Motor neuron (in vitro differentiated cells): ENCODE measurements at regions not wholly inside any gene's neighbourhood (a gene's known extent, or its start where the extent isn't known, plus 50 kb on each side); places are given as distances from the start of the nearest gene placed in this dataset.

Experiments used
- ATAC-seq, 8 experiments: fragments of 200-7000 bp; cut with Tn5 transposase; replicated peaks in 6 of 8; 2 replicates each; pipeline ENCODE4 v1.8.0; 2021; ENCODE audit warnings: mild to moderate bottlenecking in 8 of 8, moderate library complexity in 8 of 8
- H3K27ac ChIP-seq, 2 donors: fragments of 250-450 bp; sonication (Bioruptor Pico); 2 replicates each; pipeline ENCODE4 v1.9.0; 2021; ENCODE audit warnings: antibody characterized with exemption in 2 of 2, mild to moderate bottlenecking in 2 of 2, moderate library complexity in 1 of 2
- H3K4me1 ChIP-seq, 2 donors: fragments of 250-450 bp; sonication (Bioruptor Pico); replicated peaks in 1 of 2; 2 replicates each; pipeline ENCODE4 v1.6.1; 2021; ENCODE audit warnings: antibody characterized with exemption in 2 of 2, mild to moderate bottlenecking in 2 of 2, moderate library complexity in 1 of 2
- H3K4me3 ChIP-seq, 5 donors: fragments of 250-450 bp; sonication (Bioruptor Pico); 2 replicates each; pipeline ENCODE4 v1.9.0; 2021; ENCODE audit warnings: antibody characterized with exemption in 5 of 5, mild to moderate bottlenecking in 5 of 5, moderate library complexity in 4 of 5
- WGBS, 10 experiments: fragments of 450-650 bp; shearing (Covaris generic); methylation state at CpG; one replicate each; pipeline ENCODE4 v1.0.0; 2022; 5-methylcytosine and 5-hydroxymethylcytosine counted together
- in situ Hi-C, 9 experiments: fragments of 400-800 bp; cut with MboI; loops; one replicate each; pipeline ENCODE4 v1.15.0; 2021; ENCODE audit warnings: low sequenced_read_pairs in 9 of 9, low pct_unique_long_range_greater_than_20kb in 2 of 9; ENCODE audit not compliant: unreplicated experiment in 9 of 9

DNA sequence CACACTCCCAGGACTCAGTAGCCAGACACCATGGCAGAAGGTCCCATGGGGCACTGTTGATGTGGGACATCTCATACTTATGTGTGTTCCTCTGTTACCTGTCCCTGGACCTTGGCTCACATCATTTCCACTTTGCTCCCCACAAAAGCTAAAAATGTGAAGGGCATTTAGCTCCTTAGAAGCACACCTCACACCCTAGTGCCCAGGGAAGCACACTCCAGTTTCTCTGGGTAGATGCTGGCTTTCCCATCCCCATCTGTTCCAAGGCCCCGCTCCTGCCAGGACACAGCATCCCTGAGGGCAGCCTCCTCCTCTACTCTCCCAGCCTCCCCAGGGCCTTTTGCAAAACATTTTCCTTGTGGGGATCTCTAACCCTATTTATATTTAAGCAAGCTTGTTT is 572.4 kb upstream of the MGMT start:
- Histone ChIP-seq H3K27ac (no peak overlapping the region), H3K4me1 (no peaks in the 10 kb centered on the region), H3K4me3 (no peak overlapping the region)
- in situ Hi-C loops: no loop called here
- 0 to 60% methylated on average over 1 of the region's 1 CpG; no CpG with 5 or more reads in 8 of the 10 experiments for WGBS, 10 experiments
- no peak for ATAC-seq

- Histone ChIP-seq H3K4me1 (no peaks in the 10 kb centered on the region), H3K4me3 (no peak overlapping the region), H3K27ac (no peak overlapping the region)
- in situ Hi-C loops: no loop called here
- ATAC-seq: no peak
These were observed 571.6 kb upstream of the MGMT start for GRCh38 chr10:128895473-128895872.

DNA sequence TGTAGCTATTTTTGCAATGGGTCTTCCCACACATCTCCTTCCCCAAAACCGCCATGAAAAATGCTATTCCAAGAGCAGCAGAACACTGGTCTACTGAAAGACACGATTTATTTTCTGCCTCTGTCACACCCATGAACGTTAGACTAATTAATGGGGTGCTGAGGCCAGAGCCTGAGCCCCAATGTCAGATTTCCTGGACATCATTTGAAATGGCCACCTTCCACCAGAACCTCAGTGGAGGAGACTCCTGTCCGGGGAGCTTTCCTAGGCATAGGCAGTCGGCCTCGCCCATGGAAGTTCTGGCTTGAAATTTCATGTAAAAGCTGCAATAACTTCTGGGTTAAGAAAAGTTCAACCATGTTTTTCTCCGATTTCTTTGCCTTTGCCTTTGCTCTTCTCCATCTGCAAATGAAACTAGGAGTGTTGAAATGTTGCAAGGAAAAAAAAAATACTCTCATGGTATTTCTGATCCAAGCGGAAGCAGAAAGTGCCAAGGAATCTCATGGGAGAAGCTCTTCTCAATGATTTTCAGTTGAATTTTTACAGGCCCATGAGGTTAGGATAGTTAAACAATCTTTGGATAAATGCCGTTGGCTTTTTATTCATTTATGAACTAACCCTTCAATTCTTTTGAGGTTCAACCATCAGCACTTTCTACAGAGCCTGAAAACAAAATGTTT is 570.8 kb upstream of the MGMT start:
- Histone ChIP-seq H3K4me3 (no peak overlapping the region), H3K4me1 (no peaks in the 10 kb centered on the region), H3K27ac (no peak overlapping the region)
- in situ Hi-C loops: no loop called here
- no peak for ATAC-seq
- WGBS, 10 experiments: 0 to 100% (median 76%) methylated on average over 2 to 9 of the region's 9 CpGs

DNA sequence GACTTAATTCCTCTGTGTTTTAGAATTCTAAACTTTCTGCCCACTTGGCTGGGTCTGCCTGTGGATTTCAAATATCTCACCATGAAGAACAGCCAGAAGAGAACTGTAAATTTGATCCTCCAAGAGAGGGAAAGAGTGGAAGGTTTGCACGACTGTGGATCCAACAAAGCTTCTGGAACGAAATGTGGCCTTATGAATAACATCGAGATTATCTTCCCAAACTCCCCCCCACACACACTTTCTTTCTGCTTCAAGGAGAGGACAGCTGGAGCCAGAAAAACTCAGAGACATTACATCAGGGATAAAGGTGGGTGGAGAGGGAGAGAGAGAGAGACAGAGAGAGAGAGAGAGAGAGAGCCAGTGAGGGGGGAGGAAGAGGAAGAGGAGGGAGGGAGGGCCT is 570.1 kb upstream of the MGMT start:
- ATAC-seq: no peak
- Histone ChIP-seq H3K4me3 (no peak overlapping the region), H3K4me1 (no peaks in the 10 kb centered on the region), H3K27ac (no peak overlapping the region)
- in situ Hi-C loops: no loop called here
- WGBS, 10 experiments: 0 to 100% (median 40%) methylated on average over 1 to 3 of the region's 3 CpGs; no CpG with 5 or more reads in 1 of the 10 experiments

GRCh38 chr10:128897401-128898129 is 569.5 kb upstream of the MGMT start:
- in situ Hi-C loops: no loop called here
- no peak for ATAC-seq
- Histone ChIP-seq H3K27ac (no peak overlapping the region), H3K4me1 (no peaks in the 10 kb centered on the region), H3K4me3 (no peak overlapping the region)
- 1 to 95% (median 56%) methylated on average over 1 to 11 of the region's 12 CpGs for WGBS, 10 experiments

GRCh38 chr10:128898133-128898915 is 568.7 kb upstream of the MGMT start:
- H3K4me1 ChIP-seq: no peaks in the 10 kb centered on the region
- H3K4me3 ChIP-seq: no peak overlapping the region
- ATAC-seq: no peak
- H3K27ac ChIP-seq: no peak overlapping the region
- in situ Hi-C loops: no loop called here
- WGBS, 10 experiments: 7 to 100% (median 83%) methylated on average over 1 to 10 of the region's 10 CpGs

- ATAC-seq: no peak
- in situ Hi-C loops: no loop called here
- no peaks in the 10 kb centered on the region for H3K4me1 ChIP-seq
- no peak overlapping the region for H3K27ac ChIP-seq
- 0 to 100% (median 69%) methylated on average over 1 of the region's 1 CpG; no CpG with 5 or more reads in 6 of the 10 experiments for WGBS, 10 experiments
- H3K4me3 ChIP-seq: no peak overlapping the region
These were observed 568.2 kb upstream of the MGMT start for GRCh38 chr10:128898916-128899195.

- Histone ChIP-seq H3K4me3 (no peak overlapping the region), H3K4me1 (no peaks in the 10 kb centered on the region), H3K27ac (no peak overlapping the region)
- in situ Hi-C loops: no loop called here
- 8 to 92% (median 80%) methylated on average over 1 to 4 of the region's 4 CpGs; no CpG with 5 or more reads in 4 of the 10 experiments for WGBS, 10 experiments
- no peak for ATAC-seq
These were observed 566.6 kb upstream of the MGMT start for GRCh38 chr10:128900456-128900855.

GRCh38 chr10:128901236-128901635 is 565.8 kb upstream of the MGMT start:
- H3K27ac ChIP-seq: no peak overlapping the region
- in situ Hi-C loops: no loop called here
- no peaks in the 10 kb centered on the region for H3K4me1 ChIP-seq
- H3K4me3 ChIP-seq: no peak overlapping the region
- no peak for ATAC-seq

DNA sequence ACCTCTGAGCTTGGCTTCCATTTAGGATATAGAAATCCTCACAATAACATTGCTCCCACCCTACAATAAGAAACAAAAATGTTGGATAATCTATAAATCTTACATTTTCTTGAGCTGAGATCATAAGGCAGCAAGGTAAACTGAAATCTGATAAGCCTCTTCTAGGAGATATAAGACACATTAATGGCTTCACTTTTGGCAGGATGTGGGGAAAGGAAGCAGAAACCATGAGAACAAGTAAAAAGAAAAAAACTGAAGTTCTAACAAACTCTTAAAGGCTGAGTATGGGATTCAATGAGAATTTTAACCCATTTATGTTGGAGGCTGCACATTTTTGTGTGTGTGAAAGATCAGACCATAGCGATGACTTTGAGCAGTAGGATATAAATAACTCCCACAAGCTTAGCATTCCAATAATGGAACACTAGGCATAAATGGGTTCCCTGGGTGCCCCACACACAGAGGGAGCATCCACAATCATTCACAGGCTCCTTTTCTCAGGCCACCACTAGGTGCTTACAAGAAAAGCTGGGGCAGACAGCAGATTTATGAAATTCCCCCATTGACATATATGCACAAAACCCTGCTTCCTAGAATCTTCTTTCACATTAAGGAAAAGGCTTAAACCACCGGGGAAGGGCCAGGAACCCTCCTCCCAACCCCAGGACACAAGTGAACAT is 564.9 kb upstream of the MGMT start:
- in situ Hi-C loops: no loop called here
- H3K4me1 ChIP-seq: peaks cover 0 to under 1% of the 10 kb centered on the region in 2 donors
- H3K27ac ChIP-seq: no peak overlapping the region
- ATAC-seq: no peak
- H3K4me3 ChIP-seq: no peak overlapping the region
- WGBS, 10 experiments: 33 to 100% (median 71%) methylated on average over 1 to 2 of the region's 2 CpGs

DNA sequence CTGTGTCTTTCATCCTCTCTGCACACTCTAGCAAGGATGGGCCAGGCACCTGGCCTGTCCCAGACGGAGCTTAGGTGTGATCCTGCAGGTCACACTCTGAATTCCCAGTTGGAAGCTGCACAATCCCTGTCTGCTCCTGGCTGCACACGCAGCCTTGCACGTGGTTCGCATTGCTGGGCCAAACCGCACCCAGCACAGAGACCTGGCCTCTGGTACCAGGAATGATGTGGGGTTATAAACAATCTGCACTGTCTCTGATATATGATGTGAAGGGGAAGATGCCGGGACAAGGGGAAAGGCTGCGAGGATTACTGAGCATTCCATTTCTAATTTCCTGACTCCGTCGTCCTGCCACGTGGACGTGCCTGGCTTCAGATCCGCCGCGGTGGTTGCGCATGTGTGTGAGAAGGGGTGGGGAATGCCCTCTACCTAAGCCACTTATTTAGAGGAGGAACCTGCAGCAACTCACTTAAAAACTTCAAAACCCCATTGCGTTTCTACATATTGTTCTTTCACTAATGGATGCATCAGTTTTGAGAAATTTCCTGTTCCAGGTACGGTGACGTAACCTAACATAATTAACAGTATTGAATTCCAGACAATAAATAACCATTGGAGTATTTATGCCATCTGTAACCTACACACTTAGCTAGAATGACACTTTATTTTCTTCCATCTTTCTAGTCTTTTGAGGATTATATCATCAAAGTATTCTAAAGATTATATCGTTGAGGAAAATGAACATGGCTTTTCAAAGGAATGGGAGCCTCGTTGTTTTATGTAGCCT is 559.7 kb upstream of the MGMT start:
- WGBS, 10 experiments: 26 to 98% (median 75%) methylated on average over 2 to 18 of the region's 20 CpGs

GRCh38 chr10:128908099-128908498 is 558.9 kb upstream of the MGMT start:
- Histone ChIP-seq H3K4me3 (no peak overlapping the region), H3K4me1 (peaks cover 0 to 10% of the 10 kb centered on the region in 2 donors), H3K27ac (no peak overlapping the region)
- ATAC-seq: no peak
- 0 to 100% (median 47%) methylated on average over 1 to 5 of the region's 6 CpGs; no CpG with 5 or more reads in 2 of the 10 experiments for WGBS, 10 experiments
- in situ Hi-C loops: no loop called here

More for the DNA sequence above, 559.7 kb upstream of the MGMT start:
- Histone ChIP-seq H3K4me1 (peaks cover 0 to 10% of the 10 kb centered on the region in 2 donors), H3K27ac (no peak overlapping the region), H3K4me3 (no peak overlapping the region)
- in situ Hi-C loops: no loop called here
- ATAC-seq: peak in 2 of 8 experiments; percentile 53 to 70
